Activated T-helper 1 cell treated with anti-CD3 and anti-CD28 coated beads, Interleukin-12 subunit alpha, Interleukin-12 subunit beta, Interleukin-2, Interleukin-4 antibody, amounts not matched to agents 30 ng/mL and 10 ng/mL and 1 ng/mL, durations not matched to agents 14 hours and 24 hours and 36 hours (primary cell): ENCODE measurements at regions not wholly inside any gene's neighbourhood (a gene's known extent, or its start where the extent isn't known, plus 50 kb on each side); places are given as distances from the start of the nearest gene placed in this dataset.

Experiments
- DNase-seq: peaks from one replicate; pipeline ENCODE4 v3.0.0; 2021; ENCODE audit warnings: low spot score
- H3K27ac Mint-ChIP-seq: one replicate; pipeline ENCODE4 v1.8.0; 2021; ENCODE audit warnings: mild to moderate bottlenecking, mixed read lengths
- H3K27me3 Mint-ChIP-seq: one replicate; pipeline ENCODE4 v1.8.0; 2022; ENCODE audit warnings: mild to moderate bottlenecking, moderate library complexity, mixed read lengths; ENCODE audit not compliant: insufficient read depth
- H3K36me3 Mint-ChIP-seq: one replicate; pipeline ENCODE4 v1.8.0; 2021; ENCODE audit warnings: low read depth, mixed read lengths
- H3K4me1 Mint-ChIP-seq: one replicate; pipeline ENCODE4 v1.8.0; 2021; ENCODE audit warnings: low read depth, mixed read lengths
- H3K4me3 Mint-ChIP-seq: one replicate; pipeline ENCODE4 v1.8.0; 2021; ENCODE audit warnings: mild to moderate bottlenecking, moderate library complexity, mixed read lengths
- H3K9me3 Mint-ChIP-seq: one replicate; pipeline ENCODE4 v1.8.0; 2021; ENCODE audit warnings: mixed read lengths
- intact Hi-C: fragments of 100-400 bp; cut with micrococcal nuclease; formaldehyde crosslinking; loops from one replicate; pipeline ENCODE4 v1.15.1; 2024

DNA sequence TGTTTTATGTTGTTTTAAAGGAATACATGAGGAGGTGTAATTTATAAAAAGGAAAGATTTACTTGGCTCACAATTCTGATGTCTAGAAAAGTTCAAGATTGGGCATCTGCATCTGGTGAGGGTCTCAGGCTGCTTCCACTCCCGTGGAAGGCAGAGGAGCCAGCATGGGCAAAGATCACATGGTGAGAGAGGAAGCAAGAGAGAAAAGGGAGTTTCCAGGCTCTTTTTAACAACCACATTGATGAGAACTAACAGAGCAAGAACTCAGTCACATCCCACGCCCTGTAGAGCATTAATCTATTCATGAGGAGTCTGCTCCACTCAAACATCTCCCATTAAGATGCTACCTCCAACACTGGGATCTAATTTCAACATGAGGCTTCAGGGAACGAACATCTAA, 1666.3 kb downstream of the HACE1 start:
- H3K9me3 Mint-ChIP-seq: no peaks in the 10 kb centered on the region
- H3K27ac Mint-ChIP-seq: no peak overlapping the region
- H3K36me3 Mint-ChIP-seq: no peaks in the 10 kb centered on the region
- no peak for DNase-seq
- H3K4me1 Mint-ChIP-seq: no peaks in the 10 kb centered on the region
- H3K4me3 Mint-ChIP-seq: no peak overlapping the region
- intact Hi-C loops: no loop called here
- H3K27me3 Mint-ChIP-seq: no peaks in the 10 kb centered on the region

DNA sequence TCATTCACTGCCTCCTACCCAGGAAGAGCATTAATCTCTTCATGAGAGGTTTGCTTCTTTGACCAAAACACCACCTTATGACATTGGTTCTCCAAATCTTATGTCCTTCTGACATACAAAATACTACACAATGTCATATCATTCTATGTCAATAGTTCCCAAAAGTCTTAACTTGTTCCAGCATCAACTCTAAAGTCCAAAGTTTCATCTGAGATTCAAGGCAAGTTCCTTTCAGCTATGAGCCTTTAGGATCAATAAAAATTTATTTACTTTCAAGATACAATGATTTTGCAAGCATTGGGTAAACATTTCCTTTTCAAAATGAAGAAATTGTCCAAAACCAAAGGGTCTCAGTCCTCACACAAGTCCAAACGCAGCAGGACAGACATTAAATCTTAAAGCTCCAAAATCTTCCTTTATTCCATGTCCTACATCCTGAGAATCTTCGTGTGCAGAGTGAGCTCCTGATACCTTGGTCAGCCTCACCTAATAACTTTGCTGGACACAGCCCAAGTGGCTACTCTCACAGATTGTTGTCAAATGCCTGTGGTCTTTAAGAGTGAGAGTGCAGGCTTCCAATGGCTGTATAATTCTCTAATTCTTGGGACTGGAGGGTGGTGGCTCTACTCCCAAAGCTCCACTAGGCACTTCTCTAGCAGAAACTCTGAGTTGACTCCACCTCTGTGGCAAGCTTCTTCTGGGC, 1668.2 kb downstream of the HACE1 start:
- H3K4me1 Mint-ChIP-seq: no peaks in the 10 kb centered on the region
- H3K36me3 Mint-ChIP-seq: no peaks in the 10 kb centered on the region
- H3K9me3 Mint-ChIP-seq: no peaks in the 10 kb centered on the region
- intact Hi-C loops: no loop called here
- H3K27me3 Mint-ChIP-seq: no peaks in the 10 kb centered on the region
- no peak for DNase-seq
- H3K4me3 Mint-ChIP-seq: no peak overlapping the region
- no peak overlapping the region for H3K27ac Mint-ChIP-seq

DNA sequence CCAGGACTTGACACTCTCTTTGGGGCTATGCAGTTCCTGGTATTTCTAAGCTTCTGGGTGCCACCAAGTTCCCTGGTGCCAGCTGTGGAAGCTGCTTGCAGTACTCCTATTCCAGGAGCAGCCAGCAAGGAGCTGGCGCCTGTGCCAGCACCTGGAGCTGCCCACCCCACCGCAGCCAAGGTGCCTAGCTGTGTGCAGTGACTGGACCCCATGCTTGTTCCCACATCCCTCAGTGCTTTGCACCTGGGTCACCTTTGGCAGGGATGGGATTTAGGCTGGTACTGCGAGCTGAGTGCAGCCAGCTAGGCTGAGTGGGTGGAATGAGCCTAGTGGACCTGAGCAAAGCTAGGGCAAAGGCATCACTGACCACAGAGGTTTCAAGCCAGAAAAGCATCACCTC, 1674.9 kb downstream of the HACE1 start:
- H3K27me3 Mint-ChIP-seq: no peaks in the 10 kb centered on the region
- intact Hi-C loops: no loop called here
- no peak overlapping the region for H3K4me3 Mint-ChIP-seq
- no peaks in the 10 kb centered on the region for H3K4me1 Mint-ChIP-seq
- no peaks in the 10 kb centered on the region for H3K36me3 Mint-ChIP-seq
- DNase-seq: no peak
- no peak overlapping the region for H3K27ac Mint-ChIP-seq
- no peaks in the 10 kb centered on the region for H3K9me3 Mint-ChIP-seq

DNA sequence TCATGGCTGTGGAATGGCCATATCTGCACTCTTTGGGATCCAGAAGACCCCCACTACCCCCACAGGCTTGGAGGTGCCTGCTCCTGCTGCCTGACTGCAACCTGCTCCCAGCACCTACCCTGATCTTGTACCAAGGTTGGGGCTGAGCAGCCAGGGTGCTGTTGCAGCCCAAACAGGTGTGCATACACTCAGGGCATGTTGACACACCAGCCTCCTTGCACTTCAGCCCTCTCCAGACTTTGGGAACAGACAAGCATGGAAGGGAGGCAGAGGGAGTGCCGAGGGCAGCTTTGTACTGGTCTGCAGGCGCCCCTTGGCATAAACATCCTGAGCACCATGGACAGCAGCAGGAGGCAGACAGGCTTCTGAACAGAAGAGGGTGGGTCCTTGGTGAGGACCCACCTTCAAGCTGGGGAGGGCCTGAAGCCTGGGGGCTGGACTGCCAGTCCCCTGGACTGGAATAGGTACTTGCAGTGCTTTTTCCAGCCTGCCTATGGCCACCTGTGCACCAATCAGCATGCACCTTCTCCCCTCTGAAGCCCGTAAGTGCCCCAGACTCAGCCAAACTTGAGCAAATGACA, 1675.8 kb downstream of the HACE1 start:
- Mint-ChIP-seq H3K4me3 (no peak overlapping the region), H3K36me3 (no peaks in the 10 kb centered on the region), H3K27ac (no peak overlapping the region), H3K27me3 (no peaks in the 10 kb centered on the region), H3K4me1 (no peaks in the 10 kb centered on the region), H3K9me3 (no peaks in the 10 kb centered on the region)
- DNase-seq: no peak
- intact Hi-C loops: no loop called here

DNA sequence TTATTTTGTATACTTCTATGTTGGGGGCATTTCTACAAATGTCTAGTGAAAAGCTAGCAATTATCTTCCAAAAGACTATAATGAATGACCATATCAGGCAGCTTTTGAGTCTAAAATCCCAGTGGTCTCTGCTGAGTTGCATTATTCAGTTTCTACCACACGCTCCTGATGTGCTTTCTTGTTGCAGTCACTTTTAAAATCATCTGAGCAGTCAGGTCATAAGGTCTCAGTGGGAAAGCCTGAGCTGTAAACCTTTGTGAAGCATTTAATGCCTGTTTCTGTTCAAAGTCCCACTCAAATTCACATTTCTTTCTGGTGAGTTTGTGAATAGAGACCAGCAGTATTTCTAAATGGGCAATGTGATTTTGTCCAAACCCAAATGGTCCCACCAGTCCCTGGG, 1681.5 kb downstream of the HACE1 start:
- no peak overlapping the region for H3K27ac Mint-ChIP-seq
- no peak for DNase-seq
- no peaks in the 10 kb centered on the region for H3K27me3 Mint-ChIP-seq
- no peaks in the 10 kb centered on the region for H3K36me3 Mint-ChIP-seq
- intact Hi-C loops: no loop called here
- no peak overlapping the region for H3K4me3 Mint-ChIP-seq
- no peaks in the 10 kb centered on the region for H3K4me1 Mint-ChIP-seq
- peaks cover 3% of the 10 kb centered on the region for H3K9me3 Mint-ChIP-seq

DNA sequence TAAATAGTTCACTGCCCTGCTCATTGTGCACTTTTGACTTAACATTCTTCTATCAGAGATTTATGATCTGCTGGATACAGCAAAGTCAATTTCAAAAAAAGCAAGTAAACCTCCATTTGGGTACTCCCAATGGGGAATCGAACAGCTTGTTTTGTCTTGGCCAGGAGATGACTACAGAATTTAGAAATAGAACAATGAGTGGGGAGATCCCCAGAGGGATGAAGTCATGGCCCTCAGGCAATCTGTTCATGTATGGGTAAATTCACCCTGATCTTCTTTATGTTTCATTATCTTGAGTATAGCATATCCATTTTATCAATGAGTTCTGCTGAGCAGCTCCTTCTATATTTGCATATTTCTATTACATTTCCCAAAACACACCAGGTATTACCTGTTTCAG, 1681.9 kb downstream of the HACE1 start:
- H3K9me3 Mint-ChIP-seq: peaks cover 3% of the 10 kb centered on the region

DNA sequence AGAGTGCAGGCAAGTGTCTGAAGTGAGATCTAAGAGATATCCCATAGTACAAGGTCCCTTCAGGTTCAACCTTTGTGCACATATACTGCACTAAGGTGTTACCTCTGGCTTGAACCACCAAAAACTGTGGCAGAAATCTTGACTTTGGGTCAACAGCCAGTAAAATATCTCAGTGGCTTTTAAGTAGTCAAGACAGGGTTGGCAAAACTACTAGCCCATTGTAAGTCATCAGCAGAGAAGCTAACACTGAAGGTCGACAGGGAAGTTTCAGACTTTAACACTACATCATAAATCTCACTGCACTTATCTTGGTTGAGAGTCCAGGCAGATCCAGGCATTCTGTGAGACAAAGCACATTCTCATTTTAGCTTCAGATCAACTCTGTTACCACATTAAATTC, 1684.7 kb downstream of the HACE1 start:
- Mint-ChIP-seq H3K4me3 (no peak overlapping the region), H3K36me3 (no peaks in the 10 kb centered on the region), H3K27ac (no peak overlapping the region), H3K27me3 (no peaks in the 10 kb centered on the region), H3K4me1 (no peaks in the 10 kb centered on the region), H3K9me3 (peaks cover 3% of the 10 kb centered on the region)
- intact Hi-C loops: no loop called here
- DNase-seq: no peak

More for the DNA sequence above, 1681.9 kb downstream of the HACE1 start:
- intact Hi-C loops: no loop called here
- Mint-ChIP-seq H3K27me3 (no peaks in the 10 kb centered on the region), H3K36me3 (no peaks in the 10 kb centered on the region), H3K27ac (no peak overlapping the region), H3K4me3 (no peak overlapping the region), H3K4me1 (no peaks in the 10 kb centered on the region)
- no peak for DNase-seq

DNA sequence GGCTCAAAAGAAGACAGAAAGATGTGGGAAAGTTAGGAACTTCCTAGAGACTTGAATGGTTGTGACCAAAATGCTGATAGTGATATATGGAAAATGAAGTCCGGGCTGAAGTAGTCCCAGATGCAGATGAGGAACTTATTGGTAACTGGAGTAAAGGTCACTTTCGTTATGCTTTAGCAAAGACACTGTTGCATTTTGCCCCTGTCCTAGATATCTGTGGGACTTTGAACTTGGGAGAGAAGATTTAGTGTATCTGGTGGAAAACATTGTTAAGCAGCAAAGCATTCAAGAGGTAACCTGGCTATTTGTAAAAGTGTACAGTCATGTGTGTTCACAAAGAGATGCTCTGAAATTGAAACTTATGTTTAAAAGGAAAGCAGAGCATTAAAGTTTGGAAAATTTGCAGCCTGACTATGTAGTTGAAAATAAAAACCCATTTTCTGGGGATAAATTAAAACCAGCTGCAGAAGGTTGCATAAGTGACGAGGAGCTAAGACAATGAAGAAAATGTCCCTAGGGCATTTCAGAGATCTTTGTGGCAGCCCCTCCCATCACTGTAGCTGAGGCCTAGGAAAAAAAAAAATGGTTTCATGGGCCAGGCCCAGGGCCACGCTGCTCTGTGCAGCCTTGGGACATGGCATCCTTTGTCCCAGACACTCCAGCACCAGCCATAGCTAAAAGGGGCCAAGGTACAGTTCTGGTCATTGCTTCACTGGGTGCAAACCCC, 1692.2 kb downstream of the HACE1 start:
- H3K9me3 Mint-ChIP-seq: no peaks in the 10 kb centered on the region
- no peak for DNase-seq
- no peak overlapping the region for H3K4me3 Mint-ChIP-seq
- no peaks in the 10 kb centered on the region for H3K36me3 Mint-ChIP-seq
- H3K27me3 Mint-ChIP-seq: no peaks in the 10 kb centered on the region
- no peaks in the 10 kb centered on the region for H3K4me1 Mint-ChIP-seq
- intact Hi-C loops: no loop called here
- no peak overlapping the region for H3K27ac Mint-ChIP-seq

DNA sequence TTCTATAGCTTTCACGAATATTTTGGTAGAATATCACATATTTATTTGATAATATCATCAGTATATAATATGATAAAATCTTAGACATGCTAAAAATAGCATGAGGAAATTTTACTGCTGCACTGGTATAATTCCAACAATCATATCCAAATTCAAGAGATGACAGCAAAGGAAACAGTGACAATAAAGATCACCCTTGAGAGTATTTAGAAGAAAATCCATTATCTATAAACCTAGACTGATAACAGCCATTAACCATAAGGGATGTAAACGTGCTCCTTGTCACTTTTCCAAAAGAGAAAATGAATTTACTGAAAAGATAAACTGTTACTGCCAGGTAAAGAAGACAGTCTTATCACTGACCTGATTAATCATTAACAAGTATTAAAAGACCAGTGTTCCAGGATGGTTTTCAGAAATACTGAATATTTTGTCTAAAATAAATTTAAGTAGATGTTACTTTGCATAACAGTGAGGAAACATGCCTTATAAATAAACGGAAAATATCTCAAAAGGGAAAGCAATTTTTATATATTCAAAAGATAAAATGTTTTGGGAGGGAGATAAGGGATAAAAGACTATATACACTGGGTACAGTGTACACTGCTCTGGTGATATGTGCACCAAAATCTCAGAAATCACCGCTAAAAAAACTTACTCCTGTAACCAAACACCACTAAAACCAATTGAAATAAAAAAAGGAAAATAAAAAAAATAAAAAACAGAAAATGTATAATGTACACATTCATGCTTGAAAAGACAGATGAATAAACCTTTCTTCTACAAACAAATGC, 1704.7 kb downstream of the HACE1 start:
- no peak overlapping the region for H3K27ac Mint-ChIP-seq
- no peak overlapping the region for H3K4me3 Mint-ChIP-seq
- H3K4me1 Mint-ChIP-seq: no peaks in the 10 kb centered on the region
- DNase-seq: no peak
- H3K36me3 Mint-ChIP-seq: no peaks in the 10 kb centered on the region
- H3K27me3 Mint-ChIP-seq: no peaks in the 10 kb centered on the region
- H3K9me3 Mint-ChIP-seq: no peaks in the 10 kb centered on the region
- intact Hi-C loops: no loop called here

DNA sequence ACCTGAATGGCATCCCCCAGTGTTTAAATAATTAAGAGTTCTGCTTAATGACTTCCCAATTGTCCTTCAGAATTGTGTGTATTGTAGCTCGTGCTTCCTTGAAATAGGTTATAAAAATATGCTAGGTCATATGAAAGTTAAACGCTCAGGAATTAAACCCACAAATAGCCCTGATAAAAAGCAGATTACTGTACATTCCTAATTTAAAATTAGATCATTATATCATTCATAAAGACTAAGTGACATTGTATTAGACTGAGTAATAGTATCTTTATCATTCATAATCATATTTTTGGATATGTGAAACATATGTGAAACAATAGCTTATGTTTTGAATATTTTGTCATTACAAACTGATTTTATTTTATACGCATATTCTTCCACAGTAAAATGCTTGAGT, 1706.7 kb downstream of the HACE1 start:
- no peak overlapping the region for H3K4me3 Mint-ChIP-seq
- no peaks in the 10 kb centered on the region for H3K27me3 Mint-ChIP-seq
- DNase-seq: no peak
- intact Hi-C loops: no loop called here
- no peak overlapping the region for H3K27ac Mint-ChIP-seq
- no peaks in the 10 kb centered on the region for H3K36me3 Mint-ChIP-seq
- H3K9me3 Mint-ChIP-seq: no peaks in the 10 kb centered on the region
- H3K4me1 Mint-ChIP-seq: no peaks in the 10 kb centered on the region

DNA sequence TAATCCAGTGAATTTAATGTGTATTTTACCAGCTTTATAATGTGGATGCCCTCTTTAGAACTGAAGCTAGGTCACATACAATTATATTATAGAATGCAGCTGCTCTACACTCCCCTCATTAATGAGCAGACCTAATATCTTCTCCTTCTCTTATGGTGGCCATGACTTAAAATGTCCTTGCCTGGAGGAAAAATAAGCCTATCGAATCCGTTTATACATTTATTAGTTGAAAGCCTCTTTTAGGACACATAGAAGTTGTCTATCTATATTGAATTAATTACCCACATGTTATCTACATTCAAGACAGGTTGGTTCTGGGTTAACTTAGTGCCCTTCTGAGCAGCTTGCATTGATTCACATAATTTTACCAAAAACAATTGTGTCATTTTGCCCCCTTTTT, 1716.8 kb downstream of the HACE1 start:
- Mint-ChIP-seq H3K36me3 (no peaks in the 10 kb centered on the region), H3K4me1 (no peaks in the 10 kb centered on the region), H3K9me3 (no peaks in the 10 kb centered on the region), H3K27ac (no peak overlapping the region), H3K4me3 (no peak overlapping the region), H3K27me3 (no peaks in the 10 kb centered on the region)
- DNase-seq: no peak
- intact Hi-C loops: no loop called here

DNA sequence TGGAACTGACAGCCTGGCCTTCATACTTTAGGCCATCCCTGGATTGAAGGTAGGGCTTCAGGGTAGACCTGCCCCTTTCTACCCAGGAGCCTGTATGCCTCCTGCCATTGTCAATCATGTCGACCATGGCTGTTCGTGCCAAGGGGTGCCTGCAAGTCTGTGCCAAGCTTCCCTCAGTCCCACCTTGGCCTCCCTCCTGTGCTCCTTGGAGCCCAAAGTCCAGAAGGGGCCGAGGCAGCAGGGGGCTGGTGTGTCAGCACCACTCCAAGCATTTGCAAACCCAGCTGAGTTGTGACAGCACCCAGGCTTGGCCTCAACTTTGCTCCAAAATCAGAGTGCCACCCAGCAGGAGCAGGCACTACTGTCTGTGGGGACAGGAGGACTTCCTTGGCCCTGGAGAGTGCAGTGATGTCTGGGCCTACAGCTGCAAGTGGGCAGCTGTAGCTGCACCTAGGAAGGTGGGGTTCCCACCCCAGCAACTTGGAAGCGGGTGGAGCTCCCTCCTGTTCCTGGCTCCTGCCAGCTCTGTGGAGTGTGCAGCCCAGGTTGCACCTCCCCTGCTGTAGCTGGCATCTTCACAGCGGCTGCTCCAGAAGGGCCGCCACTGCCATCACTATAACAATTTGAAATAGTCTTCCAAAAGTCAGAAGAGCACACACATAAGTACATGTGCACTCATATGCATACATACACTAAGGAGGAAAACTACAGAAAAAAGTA, 1719.3 kb downstream of the HACE1 start:
- DNase-seq: no peak
- no peak overlapping the region for H3K4me3 Mint-ChIP-seq
- intact Hi-C loops: no loop called here
- no peaks in the 10 kb centered on the region for H3K27me3 Mint-ChIP-seq
- H3K9me3 Mint-ChIP-seq: no peaks in the 10 kb centered on the region
- H3K36me3 Mint-ChIP-seq: no peaks in the 10 kb centered on the region
- no peak overlapping the region for H3K27ac Mint-ChIP-seq
- H3K4me1 Mint-ChIP-seq: no peaks in the 10 kb centered on the region
